H54 (cell line): ENCODE measurements at regions not wholly inside any gene's neighbourhood (a gene's known extent, or its start where the extent isn't known, plus 50 kb on each side); places are given as distances from the start of the nearest gene placed in this dataset.

Source experiments
- DNase-seq: peaks from one replicate; pipeline ENCODE4 v3.0.0; 2011; ENCODE audit warnings: low spot score, mixed read lengths; ENCODE audit not compliant: insufficient read length
- FAIRE-seq: peaks from 3 replicates; lab custom pipeline; 2011; peaks lifted over from hg19 to GRCh38; lab: Jason Lieb, UNC
- POLR2A ChIP-seq: IDR thresholded peaks from 2 replicates; pipeline ENCODE4 v1.6.1; 2011; ENCODE audit warnings: low read depth, mild to moderate bottlenecking, low read length

DNA sequence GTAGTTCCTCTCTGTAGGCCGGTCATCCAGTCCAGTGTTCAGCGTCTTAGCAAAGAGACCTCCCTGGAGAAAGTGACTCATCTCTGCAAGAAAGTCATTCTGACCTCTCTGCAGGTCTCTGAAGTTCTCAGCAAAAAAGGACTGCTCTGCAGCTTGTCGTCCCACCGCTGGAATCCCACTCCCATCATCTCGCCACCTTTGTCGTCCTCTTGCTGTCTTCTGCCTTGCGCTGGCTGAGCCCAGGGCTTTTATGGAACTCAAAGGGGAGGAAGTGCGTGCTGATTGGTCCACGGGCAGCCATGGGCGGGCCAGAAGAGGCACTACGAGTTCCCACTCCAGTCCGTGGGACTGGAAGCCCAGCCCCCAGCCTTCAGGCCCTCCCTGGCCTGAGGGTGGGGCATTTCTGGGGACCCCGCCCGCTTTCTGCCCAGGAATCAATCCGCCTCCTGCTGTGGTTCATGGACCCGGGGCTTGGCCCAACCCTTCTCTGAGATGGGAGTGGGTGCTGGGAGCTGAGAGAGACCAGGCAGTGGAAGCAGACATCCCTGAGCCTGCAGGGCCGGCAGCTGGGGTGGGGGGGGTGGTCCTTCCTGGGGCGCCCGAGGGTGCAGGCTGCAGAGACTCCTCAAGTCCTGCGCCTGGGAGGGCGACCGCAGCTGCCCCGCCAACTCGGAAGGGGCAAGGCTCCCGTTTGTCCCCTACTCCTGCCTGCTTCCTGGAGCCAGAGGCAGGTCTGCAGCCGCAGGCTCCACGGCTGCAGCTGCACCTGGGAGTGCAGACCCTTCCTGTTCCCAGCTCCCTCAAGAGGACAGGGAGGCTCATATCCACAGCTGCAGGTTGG lies 660.7 kb upstream of the RAB6C start:
- TF ChIP-seq POLR2A: peak; percentile 30; the same call in 1 of the 2 replicates
- DNase-seq (no peak), FAIRE-seq (no peak)

GRCh38 chr2:129319422-129319717 lies 660.1 kb upstream of the RAB6C start:
- TF ChIP-seq POLR2A: no peak
- FAIRE-seq: no peak

GRCh38 chr2:129320288-129320687 lies 659.2 kb upstream of the RAB6C start:
- DNase-seq: no peak
- no peak for FAIRE-seq
- no peak for TF ChIP-seq POLR2A

More at GRCh38 chr2:129319422-129319717, 660.1 kb upstream of the RAB6C start:
- DNase-seq: no peak

DNA sequence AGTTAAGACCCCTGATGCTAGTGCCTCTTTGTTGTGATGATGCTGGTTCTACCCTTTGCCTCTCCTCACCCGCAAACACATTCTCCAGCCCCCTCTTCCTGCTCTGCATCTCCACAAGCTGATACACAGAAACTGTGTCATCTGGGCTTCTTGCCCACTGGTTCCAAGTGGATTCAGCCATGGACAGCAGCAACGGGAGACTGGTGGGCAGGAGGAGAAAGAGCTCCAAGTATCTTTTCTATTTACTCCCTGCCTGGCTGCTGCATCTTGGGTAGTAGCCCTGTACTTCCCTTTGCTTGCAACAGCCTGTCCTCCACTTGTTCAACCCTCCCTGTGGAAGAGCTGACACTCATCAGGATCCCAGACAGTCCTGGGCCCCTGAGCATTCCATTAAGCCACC lies 655.1 kb upstream of the RAB6C start:
- no peak for DNase-seq
- no peak for FAIRE-seq
- no peak for TF ChIP-seq POLR2A

DNA sequence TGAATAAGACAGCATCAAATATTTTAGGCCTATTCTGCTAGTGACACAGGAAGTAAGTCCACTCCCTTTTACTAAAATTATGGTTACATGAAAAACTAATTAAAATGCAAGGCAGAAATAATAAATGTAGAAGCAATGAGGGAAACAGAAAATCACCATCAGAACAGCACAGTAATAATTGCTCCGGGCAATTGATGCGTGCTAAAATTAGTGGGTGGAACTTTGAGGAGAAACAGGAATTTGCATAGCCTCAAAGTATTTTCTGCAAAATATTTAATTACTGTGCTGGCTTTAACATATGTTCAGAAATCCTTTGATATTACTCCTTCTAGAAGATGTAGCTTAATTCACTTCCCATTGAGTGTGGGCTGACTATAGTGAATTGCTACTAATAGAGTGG lies 654.3 kb upstream of the RAB6C start:
- no peak for DNase-seq
- TF ChIP-seq POLR2A: no peak
- no peak for FAIRE-seq

GRCh38 chr2:129329574-129329973 lies 649.9 kb upstream of the RAB6C start:
- no peak for FAIRE-seq
- TF ChIP-seq POLR2A: no peak
- no peak for DNase-seq

GRCh38 chr2:129330504-129330903 lies 649.0 kb upstream of the RAB6C start:
- DNase-seq (no peak), FAIRE-seq (no peak)

DNA sequence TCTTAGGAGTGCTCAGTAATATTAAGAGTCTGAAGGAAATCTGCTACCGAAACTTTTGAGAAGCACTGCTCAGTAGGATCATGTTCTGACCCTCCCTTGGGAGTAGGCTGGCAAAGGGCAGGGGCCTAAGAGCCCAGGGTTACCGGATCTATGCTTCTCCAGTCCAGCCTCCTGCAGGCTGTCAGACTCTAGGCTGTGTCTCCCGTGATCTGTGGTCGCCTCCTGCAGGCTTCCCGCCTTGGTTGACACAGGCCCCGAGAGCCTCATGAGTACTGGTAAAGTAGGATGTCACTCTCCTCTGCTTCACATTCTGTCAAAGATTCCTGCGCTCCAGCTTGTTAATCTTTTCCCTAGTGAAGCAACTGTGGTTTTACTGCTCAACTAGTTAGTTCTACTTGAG lies 647.8 kb upstream of the RAB6C start:
- FAIRE-seq: no peak
- DNase-seq: no peak
- TF ChIP-seq POLR2A: no peak

More at GRCh38 chr2:129330504-129330903, 649.0 kb upstream of the RAB6C start:
- TF ChIP-seq POLR2A: no peak

GRCh38 chr2:129334128-129334527 lies 645.3 kb upstream of the RAB6C start:
- FAIRE-seq (no peak), DNase-seq (no peak)
- no peak for TF ChIP-seq POLR2A

DNA sequence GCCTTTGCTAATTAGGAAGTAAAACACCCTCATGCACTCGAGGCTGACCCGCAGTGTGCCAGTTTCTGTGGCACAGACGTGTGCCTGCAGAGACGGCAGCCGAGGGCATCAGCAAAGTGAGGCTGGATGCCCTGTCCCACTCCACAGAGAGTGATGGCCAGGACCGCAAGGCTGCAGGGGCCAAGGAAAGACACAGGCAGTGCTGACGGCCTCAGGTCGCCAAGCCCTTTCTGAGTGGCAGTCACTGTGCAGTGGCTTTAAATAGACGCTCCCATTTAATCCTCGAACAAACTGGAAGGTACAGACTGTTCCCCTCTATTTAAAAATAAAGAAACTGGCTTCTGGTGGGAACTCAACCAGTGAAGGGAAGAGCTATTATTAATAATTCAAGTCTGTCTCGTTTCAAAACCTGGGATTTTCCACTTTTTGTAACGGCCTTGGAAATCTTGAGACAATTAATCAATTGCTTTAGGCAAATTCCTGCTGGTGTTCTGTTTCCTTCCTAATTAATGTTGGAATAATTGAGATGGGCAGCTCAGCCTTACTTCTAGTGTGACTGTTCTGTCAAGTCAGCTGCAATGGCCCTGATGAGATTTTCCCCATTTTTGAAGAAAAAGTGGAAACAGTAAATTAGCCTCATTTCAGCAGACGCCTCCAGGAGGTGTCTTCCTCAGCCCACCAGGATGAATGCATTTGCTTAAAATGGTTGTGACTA lies 644.6 kb upstream of the RAB6C start:
- DNase-seq: no peak
- TF ChIP-seq POLR2A: no peak
- no peak for FAIRE-seq

DNA sequence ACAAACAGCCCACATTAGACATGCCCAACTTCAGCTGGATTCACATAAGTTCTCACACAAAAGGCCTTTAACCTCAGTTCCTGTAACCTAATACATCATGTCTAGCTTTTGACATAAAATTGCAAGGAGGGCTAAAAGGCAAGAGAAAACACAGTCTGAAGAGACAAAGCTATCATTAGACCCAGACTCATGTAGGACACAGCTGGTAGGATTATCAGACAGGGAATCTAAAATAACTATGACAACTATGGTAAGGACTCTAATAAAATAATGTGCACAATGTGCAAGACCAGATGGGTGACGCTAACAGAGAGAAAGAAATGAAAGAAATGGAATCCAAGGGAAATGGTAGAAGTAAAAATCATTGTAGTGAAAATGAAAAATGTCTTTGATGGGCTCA lies 643.2 kb upstream of the RAB6C start:
- DNase-seq (no peak), FAIRE-seq (no peak)
- no peak for TF ChIP-seq POLR2A

DNA sequence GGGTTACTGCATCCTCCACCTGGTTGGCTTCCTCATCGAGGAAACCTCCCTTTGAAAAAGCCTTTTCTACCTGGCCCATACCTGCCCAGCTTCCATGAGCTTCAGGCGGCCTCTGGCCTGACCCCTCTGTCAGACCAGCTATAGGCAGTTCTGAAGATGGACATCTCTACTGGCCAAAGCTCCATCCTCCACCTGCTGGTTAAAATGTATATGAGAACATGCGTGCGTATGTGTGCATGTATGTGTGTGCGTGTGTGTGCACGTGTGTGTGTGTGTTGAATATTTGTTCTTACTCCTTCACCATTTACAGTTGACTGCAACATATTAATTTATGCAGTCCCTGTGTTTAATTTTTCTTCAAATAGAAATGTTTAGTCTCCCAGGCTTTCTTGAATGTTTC lies 642.4 kb upstream of the RAB6C start:
- FAIRE-seq: no peak
- DNase-seq: no peak
- TF ChIP-seq POLR2A: no peak

DNA sequence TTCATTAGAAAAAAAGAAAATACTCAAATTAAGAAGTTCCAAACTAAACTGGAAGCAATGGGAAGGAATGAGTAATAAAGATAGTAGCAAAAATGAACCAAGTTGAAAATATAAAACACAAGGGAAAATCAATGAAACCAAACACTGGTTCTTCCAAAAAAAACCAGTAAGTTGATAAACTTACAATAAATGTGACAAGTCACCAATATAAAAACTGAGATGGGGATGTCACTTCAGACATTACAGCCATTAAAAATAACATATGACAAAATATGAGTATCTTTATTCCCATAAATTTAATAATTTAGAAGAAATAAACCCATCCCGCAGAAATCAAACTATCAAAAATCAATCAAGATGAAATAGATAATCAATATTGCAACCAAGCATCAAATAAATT lies 633.9 kb upstream of the RAB6C start:
- no peak for TF ChIP-seq POLR2A
- DNase-seq (no peak), FAIRE-seq (no peak)

DNA sequence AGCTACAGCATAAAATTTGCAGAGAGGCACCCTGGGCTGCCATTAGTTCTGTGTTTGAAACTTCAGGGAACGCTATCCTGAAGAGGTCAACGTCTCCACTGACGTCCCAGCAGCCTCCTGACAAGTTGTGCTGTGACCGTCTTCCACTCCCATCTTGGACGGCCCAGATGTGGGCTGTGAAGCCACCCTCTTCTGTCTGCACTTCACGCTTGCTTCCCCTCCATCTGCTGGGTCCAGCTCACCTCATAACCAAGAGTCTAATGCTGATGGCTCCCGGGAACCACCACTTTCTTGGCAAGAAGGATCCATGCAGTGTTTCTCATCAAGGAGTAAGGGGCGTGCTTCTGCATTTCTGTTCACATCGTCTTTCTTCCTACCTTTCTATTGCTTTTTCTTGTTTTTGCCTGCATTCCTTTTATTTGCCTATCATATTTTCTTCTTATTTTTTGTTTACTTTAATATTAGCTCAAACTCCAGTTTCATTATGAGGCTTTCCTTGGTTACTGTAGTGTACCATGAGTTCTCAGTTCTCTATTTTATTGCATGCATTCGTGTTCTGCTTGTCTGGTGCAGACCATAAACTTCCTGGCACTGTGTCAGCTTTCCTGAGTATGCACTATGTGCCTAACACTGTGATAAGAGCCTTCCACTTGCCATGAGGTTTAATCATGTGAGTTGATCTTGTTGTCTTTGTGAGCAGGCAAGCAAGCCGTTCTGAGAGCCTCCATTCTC lies 631.8 kb upstream of the RAB6C start:
- DNase-seq: no peak
- no peak for FAIRE-seq
- TF ChIP-seq POLR2A: no peak
